ENCODE measurements at regions not wholly inside any gene's neighbourhood (a gene's known extent, or its start where the extent isn't known, plus 50 kb on each side); places are given as distances from the start of the nearest gene placed in this dataset.
"Not testable (repeated sequence)": the region's sequence is repeated elsewhere in the genome, so short reads cannot be mapped to it uniquely, and the experiment has no call there.

GRCh38 chr18:59848002-59848401, 51.8 kb upstream of the PMAIP1 start:
- no peak for DNase-seq

DNA sequence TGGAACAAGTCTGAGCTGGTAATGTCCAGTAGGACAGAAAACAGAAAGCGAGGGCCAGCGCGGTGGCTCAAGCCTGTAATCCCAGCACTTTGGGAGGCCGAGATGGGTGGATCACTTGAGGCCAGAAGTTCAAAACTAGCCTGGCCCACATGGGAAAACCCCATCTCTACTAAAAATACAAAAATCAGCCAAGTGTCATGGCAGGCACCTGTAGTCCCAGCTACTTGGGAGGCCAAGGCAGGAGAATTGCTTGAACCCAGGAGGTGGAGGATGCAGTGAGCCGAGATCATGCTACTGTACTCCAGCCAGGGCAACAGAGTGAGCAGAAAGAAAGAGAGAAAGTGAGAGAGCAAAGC, 52.3 kb upstream of the PMAIP1 start:
- DNase-seq: not testable (repeated sequence)

DNA sequence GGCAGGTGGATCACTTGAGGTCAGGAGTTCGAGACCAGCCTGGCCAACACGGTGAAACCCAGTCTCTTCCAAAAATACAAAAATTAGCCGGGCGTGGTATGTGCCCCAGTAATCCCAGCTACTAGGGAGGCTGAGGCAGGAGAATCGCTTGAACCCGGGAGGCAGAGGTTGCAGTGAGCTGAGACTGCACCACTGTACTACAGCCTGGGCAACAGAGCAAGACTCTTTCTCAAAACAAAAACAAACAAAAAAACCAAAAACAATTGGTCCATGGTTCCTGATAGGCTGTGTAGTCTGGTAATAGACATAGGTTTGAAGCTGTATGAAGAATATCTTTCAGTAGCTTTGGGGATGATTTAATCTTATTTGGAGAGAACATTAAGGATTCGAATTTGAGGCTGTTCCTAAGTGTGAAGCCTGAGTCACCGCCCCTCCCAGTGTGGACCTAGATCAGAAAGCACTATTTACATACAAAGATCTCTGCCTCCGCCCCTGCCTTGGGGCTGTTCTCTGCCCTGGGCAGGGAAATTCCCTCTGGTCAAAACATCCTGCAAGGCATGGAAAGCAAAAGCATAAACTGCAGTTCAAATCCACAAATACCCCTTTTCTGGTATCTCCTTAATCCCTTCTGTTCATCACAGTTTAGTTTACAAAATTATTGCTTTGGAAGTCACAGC, 52.8 kb upstream of the PMAIP1 start:
- DNase-seq: peak; percentile 23

- DNase-seq: no peak
Observed at GRCh38 chr18:59842947-59843346, 56.8 kb upstream of the PMAIP1 start.

DNA sequence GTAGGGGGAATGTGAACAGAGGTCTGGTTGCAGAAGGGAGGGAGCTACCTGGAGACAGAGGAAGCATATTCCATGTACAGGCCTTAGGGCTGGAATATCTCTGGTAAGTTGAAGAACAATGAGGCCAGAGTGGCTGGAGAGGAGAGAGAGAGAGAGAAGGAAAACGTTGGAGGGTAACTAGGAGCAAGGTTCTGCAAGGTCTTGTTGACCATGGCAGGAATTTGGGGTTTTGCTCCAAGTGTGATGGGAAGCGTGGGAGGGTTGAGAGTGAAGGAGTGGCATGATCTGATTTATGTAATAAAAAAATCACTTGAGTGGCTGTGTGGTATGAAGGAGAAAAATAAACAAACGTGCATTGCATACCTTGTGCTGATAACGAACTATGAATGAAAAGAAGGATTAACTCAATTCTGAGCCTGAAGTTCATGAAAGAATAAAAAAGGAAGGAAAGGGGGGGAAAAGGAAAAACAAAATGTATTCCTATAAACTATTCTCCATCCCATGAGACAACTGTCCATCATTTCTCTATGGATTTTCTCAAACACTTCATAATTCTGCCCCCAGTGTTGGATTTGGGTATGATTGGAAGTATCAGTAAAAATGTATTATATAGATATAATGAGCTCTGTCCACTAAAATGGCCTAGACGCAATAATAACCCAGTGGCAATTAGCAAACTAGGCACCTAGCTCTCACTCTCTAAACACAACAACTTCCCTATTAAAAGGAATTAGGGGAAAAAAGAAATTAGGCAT, 59.7 kb upstream of the PMAIP1 start:
- peak; percentile 30 for DNase-seq

GRCh38 chr18:59839246-59839645, 60.5 kb upstream of the PMAIP1 start:
- DNase-seq: no peak

DNA sequence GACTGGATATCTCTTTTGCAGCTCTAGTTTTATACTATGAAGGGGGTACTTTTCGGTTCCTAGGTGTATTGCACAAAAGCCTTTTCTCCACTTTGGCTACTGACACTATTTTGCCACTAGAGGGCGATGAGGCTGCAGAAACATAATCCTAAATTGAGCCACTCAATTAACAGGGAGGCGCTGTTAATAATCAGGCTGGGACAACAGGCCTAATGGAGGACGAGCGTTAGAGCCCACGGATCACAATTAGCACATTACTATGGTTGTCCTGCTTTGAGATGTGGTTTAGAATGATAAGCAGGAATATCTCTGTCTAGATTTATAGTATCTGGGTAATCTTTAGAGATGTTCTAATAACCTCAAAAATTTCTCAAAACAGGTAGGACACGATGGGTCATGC, 62.2 kb upstream of the PMAIP1 start:
- peak; percentile 80 for DNase-seq

GRCh38 chr18:59835605-59836379, 64.0 kb upstream of the PMAIP1 start:
- no peak for DNase-seq

- no peak for DNase-seq
Observed at GRCh38 chr18:59834267-59834666, 65.5 kb upstream of the PMAIP1 start.

GRCh38 chr18:59833785-59834184, 66.0 kb upstream of the PMAIP1 start:
- no peak for DNase-seq

DNA sequence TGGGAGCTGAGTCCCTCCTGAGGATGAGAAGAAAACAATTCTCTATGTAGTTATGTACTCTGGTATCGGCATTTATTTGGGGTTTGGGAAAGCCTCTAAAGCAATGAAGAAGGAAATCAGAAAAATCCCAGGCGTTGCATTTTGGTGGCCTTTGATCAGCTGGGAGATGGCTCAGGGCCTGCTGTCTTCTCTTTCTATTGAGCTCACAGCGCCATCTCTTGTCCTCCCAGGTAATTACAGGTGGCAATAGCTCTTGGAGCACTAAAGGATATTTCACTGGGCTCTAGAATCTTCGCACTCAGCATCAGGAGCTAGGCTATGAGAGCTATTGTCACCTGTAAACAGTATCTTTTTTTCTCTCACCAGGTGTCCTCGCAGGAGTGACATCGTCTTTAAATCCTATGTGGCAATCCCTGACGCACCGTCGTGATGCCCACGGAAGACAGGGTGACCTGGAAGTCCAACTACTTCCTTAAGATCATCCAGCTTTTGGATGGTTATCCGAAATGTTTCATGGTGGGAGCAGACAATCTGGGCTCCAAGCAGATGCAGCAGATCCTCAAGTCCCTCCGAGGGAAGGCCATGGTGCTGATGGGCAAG, 76.1 kb upstream of the PMAIP1 start:
- peak; percentile 80 for DNase-seq

- peak; percentile 6 for DNase-seq
Observed at GRCh38 chr18:59822612-59823550, 76.9 kb upstream of the PMAIP1 start.

DNA sequence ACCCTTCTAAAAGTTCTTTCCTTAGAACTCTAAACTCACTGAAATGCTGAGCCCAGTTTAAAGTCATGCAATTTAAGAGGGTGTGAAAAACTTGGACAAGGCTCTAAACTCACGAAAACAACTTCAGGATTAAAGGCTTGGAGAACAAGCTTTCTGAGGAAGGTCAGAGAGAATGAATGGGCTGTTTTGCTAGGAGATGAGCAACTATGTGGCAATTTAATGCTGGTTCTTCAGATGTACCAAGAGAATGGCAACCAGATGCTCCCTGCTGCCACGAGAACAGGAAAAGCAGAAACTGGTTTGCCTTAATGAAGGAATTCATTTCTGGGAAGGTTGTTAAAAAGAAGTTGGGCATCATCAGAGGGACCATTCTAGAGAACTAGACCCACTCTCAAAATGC, 77.8 kb upstream of the PMAIP1 start:
- no peak for DNase-seq

DNA sequence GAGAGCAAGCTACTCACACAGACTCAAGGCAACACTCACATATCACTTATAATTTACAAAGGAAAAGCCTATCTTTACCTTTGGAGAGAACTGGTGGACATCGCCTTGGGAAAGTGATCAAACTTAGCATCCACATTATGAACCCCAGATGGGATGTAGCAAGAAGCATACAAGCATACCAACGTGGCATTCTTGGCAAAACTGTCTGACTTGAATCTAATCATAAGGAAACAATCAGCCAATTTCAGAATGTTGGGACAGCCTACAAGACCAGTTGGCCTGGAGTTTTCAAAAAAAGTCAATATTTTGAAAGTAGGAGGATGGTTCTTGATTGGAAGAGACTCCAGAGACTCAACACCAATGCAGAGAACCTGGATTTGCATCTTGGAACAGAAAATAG, 79.1 kb upstream of the PMAIP1 start:
- DNase-seq: no peak

DNA sequence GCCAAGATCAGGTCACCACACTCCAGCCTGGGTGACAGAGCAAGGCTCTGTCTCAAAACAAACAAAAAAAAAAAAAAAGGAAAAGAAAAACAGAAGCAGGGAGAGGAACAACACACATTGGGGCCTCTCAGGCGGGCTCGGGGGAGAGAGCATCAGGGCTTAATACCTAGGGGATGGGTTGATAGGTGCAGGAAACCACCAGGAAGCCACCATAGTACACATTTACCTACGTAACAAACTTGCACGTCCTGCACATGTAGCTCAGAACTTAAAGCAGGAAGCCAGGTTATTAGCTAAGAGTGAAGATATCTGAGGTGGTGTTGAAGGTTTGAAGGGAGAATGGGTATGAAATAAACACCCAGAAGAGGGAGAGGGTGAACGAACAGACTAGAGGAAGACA, 81.0 kb upstream of the PMAIP1 start:
- no peak for DNase-seq

DNA sequence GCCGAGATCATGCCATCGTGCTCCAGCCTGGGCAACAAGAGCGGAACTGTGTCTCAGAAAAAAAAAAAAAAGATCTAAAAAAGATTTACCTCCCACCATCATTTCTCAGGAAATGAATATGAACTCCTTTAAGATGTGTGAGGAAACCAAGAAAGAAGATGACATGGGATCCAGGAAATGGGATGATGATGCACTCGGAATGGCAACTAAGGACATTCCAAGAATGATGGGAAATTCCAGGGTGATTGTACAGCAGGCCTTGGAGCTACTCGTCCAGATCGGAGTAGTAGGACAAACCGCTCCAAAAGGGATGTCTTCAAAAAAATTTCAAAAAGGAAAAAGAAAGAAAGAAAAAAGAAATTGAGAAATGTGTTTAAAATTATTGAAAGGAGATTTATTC, 84.9 kb upstream of the PMAIP1 start:
- DNase-seq: no peak

DNA sequence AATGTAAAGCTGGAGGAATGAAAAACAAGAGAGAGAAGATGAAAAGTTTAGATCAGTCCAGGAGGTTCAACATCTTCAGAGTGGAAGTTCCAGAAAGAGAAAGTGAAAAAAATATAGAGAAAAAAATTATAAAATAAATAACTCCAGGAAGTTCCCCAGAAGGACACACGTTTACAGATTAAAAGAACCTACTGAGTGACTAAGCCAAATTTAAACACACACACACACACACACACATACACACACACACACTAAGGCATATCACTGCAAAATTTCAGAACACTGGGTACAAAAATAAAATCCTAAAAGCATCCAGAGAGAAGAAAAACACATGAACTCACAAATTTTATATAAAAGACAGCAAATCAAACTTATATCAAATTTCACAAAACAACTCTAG, 85.9 kb upstream of the PMAIP1 start:
- no peak for DNase-seq

GRCh38 chr18:59810735-59811520, 88.9 kb upstream of the PMAIP1 start:
- no peak for DNase-seq

DNA sequence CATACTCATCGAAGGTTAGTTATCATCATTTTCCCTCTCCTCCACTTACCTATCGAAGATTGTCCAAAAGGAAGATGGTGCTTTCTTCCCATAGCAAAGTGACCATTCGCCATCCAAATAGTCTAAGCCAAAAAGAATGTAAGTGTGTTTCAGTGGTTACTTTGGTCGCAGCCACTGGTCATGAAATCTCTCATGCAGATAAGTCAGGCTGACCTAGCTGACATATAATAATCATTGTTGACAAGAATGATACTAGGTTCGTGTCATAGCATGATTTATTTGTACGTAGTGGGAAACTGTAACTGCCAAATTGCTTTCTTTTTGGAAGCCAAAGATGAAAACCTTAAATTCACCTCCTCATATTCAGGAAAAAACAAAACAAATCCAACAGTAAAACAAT, 89.6 kb upstream of the PMAIP1 start:
- DNase-seq: no peak

DNA sequence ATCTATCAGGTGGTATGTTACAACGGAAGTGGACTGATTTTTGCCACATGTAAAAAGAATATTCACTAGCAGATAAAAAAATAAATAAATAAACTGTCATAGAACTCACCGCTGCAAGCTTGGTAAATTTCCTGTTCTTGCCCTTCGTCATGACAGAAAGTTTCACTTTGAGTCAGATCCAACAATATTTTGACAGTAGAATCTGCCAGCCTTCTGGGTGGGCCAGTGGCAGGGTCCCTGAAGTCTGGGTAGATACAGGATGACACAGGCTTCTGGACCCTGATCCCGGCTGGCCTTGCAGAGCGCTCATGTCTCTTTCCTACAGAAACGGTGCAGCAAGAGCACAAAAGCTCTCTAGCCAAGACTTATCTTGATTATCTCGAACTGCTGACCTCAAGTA, 97.8 kb upstream of the PMAIP1 start:
- DNase-seq: no peak

DNA sequence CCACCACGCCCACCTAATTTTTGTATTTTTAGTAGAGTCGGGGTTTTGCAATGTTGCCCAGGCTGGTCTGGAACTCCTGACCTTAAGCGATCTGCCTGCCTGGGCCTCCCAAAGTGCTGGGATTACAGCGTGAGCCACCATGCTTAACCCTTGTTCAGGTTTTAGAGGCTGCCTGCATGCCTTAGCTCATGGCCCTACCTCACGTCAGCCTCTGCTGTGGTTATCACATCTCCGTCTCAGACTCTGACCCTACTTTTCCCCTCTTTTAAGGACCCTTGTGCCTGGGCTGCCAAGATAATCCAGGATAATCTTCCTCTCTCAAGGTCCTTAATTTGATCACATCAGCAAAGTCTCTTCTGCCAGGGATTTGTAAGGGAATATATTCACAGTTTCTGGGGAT, 98.2 kb upstream of the PMAIP1 start:
- DNase-seq: no peak

GRCh38 chr18:59800897-59801296, 98.9 kb upstream of the PMAIP1 start:
- DNase-seq: no peak
